ENCODE measurements at regions not wholly inside any gene's neighbourhood (a gene's known extent, or its start where the extent isn't known, plus 50 kb on each side); places are given as distances from the start of the nearest gene placed in this dataset.

DNA sequence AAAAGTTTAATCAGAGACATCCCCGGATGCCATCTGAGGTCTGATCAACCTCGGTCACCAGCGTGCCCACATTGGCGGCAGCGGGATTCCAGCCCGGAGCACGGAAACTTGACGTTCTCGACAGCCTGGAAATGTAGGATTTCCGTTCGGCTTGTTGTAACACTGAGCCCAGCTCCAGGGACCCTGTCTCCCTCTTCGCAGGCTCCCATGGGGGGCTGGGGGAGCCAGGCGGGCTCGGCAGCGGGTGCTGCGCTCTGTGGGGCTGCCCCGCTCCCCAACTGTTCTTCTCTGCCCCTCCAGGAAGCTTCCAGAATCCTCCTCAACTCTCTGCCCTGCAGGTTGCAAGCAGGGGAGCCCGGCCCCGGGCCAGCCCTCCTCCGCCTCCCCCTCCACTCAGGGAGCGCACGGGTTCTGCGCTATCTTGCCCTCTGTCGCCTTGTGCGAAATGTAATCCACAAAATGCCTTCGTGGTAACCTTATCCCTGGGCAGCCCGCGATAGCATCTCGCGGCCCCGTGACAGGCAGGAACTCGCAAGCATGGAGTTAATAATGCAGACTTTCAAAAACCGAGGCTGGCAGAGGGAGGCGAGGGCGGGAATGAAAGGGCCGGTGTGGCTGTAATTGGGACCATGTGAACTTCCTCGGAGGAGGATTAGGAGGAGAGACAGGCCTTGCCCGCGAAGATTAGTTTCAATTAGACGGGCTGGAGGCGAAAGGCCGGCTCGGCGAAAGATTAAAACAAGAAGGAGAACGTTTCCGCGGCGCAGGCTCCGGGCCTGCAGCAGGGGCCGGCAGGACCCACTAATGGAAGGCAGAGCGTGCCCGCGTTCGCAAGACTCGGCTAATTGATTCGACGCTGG is 53.9 kb upstream of the TTC34 start:
- TF ChIP-seq, protein P1, sequence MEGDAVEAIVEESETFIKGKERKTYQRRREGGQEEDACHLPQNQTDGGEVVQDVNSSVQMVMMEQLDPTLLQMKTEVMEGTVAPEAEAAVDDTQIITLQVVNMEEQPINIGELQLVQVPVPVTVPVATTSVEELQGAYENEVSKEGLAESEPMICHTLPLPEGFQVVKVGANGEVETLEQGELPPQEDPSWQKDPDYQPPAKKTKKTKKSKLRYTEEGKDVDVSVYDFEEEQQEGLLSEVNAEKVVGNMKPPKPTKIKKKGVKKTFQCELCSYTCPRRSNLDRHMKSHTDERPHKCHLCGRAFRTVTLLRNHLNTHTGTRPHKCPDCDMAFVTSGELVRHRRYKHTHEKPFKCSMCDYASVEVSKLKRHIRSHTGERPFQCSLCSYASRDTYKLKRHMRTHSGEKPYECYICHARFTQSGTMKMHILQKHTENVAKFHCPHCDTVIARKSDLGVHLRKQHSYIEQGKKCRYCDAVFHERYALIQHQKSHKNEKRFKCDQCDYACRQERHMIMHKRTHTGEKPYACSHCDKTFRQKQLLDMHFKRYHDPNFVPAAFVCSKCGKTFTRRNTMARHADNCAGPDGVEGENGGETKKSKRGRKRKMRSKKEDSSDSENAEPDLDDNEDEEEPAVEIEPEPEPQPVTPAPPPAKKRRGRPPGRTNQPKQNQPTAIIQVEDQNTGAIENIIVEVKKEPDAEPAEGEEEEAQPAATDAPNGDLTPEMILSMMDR (IDR thresholded peaks at IDR 0.05), result no peak
- no peak for TF ChIP-seq POLR2A (IDR thresholded peaks at IDR 0.05)

All from upper lobe of left lung (tissue), 4 donors.